Muscle of arm (tissue), 1 donor: ENCODE measurements at regions not wholly inside any gene's neighbourhood (a gene's known extent, or its start where the extent isn't known, plus 50 kb on each side); places are given as distances from the start of the nearest gene placed in this dataset.

Experiments
- DNase-seq: peaks from one replicate; pipeline ENCODE4 v3.0.0-alpha.2; 2013

DNA sequence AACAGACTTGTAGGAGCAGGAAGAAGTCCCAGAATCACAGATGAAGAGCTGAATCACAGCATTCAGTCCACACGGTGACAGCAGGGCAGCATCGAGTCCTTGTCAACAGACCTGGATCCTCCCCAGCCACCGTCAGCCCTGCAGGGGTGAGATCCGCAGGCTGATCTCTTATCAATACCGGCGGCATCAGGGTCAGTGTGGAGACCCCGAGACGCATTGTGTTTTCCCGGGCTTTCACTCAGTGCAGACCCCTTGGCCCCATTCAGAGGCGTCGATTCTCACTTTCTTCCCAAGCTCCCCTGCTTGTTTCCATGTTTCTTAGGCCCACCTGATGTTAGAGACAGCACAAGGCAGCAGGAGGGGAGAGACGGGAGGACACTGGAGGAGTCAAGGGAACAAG is 609.6 kb downstream of the PTPRU start:
- no peak for DNase-seq

DNA sequence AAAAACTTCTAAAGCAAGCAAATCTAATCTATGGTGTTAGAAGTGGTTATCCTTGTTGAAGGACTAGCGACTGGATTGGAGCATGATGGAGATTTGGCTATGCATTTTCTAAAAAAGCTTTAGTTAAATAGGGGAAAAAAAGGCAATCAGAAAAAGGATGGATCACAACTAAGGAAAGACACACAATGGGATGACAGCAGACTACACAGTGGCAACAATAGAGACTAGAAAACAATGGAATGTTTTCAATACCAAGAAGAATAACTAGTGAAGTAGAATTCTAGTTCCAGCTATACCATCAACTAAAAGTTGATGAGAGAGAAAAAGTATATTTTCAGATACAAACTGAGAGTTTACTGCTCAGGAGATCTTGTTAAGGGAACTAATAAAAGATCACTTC is 605.8 kb downstream of the PTPRU start:
- DNase-seq: no peak

DNA sequence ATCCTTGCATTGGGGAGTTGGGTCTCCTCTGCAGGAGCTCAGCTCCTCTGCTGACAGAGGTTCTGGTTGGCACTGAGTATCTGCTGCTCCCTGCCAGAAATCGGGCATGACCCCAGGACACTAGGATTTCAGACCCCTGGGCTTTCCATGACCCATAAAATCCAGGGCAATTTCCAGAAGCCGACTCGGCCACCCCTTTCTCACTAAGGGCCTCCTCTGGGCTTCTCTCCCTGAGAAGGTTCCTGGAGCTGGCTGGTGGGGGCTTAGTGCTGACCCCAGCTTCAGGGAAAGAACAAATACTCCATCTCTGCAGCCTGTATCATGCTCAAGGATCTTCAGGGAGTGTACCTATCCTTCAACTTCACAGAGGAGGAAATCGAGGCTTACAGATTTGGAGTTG is 603.4 kb downstream of the PTPRU start:
- no peak for DNase-seq

DNA sequence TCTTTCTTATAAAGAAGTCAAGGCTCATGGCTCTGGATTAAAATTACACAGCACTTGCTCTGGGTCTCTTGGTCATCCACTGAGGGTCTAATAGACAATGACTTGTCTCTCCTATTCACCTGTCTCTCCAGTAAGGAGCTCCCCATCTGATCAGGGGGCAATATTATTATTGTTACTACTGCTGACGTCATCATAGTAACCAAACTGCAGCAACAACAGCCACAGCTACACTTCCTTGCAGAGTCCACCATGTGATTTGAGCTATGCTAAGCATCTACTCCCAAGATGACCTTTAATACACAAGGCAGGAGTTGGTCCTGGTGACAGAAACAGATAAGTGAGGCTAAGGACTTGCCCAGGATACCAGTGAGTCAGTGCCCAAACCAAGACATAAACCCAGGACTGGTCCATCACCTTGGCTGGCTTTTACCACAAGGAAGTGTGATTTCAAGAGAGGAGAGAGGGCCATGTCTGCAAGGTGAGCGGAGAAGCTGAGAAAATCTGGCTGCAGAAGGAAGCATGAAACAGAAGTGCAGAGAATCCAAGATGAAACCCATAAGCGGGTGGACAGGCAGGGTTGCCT is 602.5 kb downstream of the PTPRU start:
- no peak for DNase-seq

DNA sequence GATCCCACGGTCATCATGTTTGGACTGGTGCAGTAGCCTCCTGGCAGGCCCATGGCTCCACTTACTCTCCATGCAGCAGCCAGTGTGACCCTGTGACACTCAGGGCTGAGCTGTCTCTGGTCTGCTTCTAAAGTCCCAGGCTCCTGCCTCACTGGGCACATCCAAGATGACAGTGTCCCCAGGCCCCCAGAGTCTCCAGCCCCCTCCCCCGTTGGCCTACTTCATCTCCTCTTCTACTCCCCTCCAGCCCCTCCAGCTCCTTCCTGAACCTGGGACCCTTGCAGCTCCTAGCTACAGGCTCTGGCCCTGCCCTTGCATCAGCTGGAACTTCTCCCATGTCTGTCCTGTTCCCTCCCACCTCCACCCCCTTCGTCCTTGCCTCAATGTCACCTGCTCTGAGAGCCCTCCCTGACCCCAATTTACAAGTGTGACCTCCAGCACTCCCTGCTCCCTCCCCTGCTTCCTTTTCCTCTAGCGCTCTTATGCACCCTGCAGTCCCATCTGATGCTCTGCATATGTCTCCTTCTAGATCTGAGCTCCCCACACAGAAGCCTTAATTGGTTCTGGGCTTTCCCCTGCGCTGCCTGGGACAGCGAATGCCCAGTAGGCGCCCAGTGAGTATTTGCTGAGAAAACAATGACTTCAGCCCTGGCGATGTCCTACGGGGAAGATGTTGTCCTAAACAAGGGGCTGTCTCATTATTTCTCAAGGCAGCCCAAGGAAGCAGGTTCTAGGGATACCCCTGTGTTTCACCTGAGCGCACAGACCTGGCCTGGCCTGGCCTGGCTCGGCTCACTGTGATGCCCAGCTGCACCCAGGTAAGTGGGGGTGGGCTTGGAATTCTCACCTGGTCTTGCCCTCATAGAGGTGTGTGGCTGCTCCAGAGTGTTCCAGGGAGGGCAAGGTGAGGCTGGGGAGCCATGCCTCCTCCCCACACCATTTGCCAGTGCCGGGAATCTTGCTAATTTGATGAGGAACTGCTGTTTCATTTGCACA is 600.6 kb downstream of the PTPRU start:
- no peak for DNase-seq

DNA sequence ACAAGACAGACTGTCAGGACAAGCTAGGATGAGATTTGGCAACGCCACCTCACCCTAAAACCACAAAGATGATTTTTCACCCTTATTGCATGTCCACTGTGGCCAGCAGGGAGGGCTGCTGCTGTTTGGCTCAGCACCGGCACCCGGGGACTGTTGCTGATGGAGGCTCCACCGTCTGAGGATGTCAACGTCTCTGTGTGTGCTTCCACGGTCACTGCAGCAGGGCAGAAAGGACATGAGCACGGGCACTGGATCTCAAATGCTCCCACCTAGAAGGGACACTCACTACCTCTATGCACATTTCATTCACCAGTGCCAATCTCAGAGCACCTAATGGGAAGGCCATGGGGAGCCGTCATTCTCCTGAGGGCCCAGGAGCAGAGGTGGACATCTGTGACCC is 599.6 kb downstream of the PTPRU start:
- no peak for DNase-seq

DNA sequence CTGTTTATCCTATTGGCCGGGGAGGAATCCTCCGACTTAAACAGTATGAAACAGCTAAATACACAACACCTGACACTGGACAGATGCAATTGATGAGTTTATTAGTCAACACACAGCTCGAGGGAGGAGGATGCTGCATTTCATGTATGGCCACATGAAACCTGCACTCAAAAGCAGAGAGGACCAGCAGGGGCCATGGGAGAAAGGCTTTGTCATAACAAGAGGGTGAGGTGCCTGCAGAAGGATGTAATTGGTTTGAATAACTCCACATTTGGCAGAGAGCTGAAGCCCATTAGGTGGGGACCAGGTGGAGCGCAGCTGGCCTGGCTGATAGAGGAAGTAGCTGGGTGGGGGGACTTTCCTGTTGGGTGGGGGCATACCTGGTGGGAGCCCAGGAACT is 599.1 kb downstream of the PTPRU start:
- no peak for DNase-seq

DNA sequence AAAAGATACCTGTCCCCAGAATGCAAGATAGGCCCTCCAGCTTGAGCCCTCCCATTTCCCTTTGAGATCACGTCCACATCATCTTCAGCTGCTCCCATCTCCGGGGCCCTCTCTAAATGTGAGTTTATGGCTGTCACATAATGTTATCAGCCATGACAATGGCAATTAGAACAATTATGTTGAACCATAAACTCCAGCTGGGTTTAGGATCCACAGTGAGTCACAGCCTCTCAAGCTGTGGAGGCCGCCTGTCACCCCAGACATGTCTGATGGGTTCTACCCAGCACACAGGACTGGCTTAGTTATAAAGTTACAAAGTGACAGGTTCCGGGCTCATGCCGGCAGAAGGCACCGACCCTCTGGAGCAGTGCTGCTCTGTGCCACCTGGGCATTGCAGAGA is 597.3 kb downstream of the PTPRU start:
- DNase-seq: no peak

DNA sequence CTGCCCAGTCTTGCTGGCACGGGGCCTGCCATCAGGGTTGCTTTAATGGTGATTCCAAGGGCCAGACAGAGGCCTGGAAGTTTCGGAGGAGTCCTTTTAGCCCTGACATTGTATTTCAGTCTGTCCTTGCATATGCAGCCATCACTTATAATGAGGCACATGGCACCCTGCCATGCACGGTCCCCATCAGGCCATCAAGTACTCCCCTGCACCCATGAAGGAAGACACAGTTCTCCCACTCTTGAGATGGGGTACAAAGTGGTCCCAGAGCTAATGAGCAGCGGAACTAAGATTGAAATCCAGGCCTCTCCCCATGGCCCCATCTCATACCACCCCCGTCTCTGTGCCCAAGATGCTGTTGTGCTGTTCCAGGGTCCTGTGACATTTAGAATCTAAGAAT is 596.6 kb downstream of the PTPRU start:
- DNase-seq: no peak

DNA sequence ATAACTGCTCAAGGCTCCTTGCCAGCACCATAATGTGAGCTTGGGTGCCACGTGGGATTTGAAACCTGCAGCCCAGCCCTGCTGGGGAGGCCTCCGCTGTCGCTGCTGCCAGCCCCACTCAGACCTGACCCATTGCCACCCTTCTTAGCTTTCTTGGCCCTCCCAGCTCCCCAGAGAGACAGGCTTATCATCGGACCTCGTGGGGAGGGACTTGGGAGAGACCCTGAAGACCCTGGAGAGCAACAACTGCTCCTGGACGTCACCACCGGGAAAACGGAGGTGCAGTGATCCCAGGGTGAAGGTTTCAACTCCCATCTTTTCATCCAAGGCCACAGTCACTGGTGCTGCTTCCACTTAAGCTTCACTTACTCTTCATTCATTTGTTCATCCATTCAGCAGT is 596.1 kb downstream of the PTPRU start:
- no peak for DNase-seq

DNA sequence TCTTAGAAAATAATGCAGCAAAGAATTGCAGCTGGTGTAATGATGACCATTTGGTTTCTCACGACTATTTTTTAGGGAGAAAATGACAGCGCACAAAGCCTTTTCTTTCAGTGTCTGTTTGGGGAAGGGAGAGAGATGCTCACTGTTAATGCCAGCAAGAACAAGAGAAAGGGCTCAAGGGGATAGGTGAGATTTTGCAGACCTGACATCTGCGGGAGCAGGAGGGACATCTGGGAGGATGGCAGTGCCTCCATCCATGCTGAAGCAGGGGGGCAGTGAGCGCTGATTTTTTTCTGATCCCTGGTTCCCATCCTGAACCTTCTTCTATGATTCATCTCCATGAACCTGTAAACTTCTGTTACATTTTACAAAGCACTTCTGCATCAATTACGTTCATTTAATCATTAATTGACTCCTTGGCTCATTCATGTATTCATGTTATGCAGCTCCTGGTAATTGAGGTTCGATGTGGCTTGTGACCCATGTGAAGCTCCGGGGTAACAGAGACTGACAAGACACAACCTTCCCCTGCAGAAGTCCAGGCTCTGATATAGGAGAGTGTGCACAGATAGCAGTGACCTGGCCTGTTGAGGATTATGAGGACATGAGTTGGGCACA is 595.3 kb downstream of the PTPRU start:
- no peak for DNase-seq

DNA sequence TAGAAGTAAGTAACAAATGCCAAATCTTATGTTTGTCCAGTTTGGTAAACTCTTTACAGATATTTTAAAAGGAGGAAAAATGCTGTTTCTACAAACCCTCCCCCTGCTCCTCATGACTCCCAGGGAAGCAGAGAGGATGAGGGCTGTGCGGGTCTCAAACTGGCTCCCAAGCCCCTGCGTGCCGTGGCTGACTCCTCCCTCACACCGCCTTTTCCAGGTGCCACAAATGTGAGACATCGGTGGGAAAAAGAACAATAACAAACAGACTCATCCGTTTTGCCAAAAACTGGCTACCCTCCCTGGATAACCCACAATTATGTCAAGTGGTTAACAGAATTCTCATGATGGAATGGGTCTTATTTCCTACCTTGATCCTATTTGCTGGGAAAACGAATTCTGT is 594.6 kb downstream of the PTPRU start:
- no peak for DNase-seq

DNA sequence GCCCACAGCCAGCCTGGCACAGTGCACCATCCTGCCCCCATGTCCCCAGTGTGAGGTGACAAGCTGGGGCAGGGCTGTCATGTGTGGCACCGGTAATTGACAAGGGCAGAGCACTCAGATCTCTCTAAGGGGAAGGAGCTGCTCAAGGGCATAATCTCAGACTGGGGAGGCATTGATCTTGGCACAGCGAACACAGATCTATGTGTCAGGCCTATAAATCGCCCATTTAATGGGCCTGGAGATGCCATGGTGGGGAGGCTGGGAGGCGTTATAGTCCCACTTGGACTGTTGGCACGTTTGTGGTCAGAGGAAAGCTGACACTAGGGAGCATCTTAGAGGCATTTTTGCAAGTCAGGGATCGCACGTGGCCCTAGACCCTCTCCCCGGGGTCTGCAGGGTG is 594.1 kb downstream of the PTPRU start:
- no peak for DNase-seq

DNA sequence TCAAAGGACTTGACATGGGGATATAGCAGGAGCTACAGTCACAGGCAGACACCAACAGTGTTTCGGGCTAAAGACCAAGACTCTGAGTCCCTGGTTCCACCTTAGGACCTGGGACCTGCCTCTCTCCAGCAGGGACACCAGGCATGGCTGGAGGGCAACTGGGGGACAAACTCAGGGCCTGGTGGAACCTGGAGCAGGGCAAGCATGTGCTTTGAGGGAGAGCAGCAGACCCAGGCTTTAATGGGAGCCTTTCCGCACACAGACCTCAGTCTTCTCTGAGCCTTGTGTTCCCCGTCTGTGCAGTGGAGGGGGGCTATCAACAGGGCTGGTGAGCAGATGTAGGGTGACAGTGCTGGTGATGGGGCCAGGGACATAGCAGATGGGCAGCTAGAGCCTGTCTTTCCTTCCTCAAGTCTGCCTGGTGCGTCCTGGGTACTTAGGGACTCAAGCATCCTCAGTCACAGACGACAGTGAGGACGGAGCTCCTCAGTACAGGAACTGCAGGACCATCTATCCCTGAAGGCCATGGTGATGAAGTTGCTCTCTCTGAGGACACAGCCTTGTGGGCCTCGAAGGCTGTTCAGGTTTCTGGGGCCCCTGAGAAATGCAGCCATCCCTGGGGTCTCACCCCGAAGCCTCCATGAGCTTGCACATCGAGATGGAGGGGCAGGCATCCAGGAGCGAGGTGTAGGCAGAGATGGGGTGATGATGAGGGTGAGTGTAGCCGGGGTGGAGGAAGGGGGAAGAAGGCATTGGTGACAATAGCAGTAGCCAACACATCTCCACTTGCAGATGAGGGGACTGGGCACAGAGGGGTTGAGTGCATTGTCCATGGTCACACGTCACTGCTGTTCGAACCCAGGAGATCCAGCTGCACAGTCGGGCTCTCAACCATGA is 593.4 kb downstream of the PTPRU start:
- DNase-seq: no peak

DNA sequence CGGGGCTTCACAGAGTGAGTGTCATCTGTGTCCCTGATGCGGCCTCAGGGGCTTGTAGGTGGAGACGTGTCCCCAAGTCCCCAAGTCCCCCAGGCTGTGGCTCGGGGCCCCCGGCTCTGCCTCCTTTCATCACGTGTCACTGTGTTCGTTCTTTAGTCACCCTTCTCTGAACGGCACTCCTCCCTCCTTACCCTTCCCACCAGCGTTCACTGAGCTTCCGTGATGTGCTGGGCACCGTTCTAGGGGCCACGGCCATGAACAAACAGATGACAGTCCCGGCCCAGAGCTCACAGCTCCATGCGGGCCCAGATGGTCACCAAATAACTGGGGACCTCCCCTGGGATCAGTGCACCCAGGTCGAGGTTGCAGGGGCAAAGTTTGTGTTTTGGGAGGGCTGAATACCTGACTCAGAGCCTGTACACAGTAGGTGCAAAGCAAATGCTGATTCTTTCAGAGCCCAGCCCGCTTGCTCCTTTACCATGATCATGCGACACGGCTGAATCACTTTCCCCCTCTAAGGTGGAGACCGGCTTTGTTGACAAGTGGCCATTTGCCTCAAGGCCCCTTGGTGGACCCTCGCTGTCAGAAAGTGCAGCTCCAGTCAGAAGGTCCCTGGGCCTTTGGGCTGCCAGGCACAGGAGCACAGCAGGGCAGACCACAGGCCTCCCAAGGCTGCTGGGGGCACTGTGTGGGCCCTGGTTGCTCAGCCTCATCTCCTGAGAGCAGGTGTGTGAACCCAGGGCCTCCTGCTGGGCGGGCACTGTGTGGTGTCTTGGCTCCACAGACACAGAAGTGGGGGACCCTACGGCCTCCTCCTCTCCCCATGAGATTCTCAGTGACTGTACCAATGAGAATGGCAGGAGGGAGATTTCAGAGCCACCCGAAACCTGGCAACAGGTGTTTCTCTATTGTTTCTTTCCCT is 592.5 kb downstream of the PTPRU start:
- no peak for DNase-seq

DNA sequence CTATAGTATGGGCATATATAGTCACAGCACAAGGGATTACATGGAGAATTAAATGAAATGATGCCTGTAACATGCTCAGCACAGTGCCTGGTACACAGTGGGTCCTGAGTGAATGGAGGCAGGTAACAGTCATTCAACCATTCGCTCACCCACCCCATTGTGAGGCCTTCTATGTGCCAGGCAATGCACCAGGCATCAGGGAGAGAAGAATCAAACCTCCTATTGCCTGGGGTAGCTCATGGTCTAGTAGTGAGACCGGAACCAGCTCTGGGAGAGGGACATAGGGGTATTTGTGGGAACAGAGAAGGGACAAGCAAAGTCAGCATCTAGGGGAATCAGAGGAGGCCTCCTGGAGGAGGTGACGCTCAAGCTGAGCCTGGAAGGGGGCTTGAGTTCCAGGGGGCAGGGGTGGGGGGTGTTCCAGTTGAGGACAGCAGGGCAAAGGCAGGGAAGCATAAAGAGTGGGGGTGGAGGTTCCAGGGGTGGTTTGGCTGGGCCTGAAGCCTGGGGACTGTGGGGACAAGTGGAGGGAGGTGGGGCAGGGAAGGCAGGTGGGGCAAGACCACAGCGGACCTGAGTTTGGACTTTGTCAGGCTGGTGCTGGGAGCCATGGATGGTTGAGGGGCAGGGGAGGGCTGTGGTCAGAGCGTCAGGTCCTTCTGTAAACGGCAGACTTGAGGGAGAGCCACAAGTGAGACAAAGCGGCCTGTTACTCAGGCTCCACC is 591.6 kb downstream of the PTPRU start:
- no peak for DNase-seq

DNA sequence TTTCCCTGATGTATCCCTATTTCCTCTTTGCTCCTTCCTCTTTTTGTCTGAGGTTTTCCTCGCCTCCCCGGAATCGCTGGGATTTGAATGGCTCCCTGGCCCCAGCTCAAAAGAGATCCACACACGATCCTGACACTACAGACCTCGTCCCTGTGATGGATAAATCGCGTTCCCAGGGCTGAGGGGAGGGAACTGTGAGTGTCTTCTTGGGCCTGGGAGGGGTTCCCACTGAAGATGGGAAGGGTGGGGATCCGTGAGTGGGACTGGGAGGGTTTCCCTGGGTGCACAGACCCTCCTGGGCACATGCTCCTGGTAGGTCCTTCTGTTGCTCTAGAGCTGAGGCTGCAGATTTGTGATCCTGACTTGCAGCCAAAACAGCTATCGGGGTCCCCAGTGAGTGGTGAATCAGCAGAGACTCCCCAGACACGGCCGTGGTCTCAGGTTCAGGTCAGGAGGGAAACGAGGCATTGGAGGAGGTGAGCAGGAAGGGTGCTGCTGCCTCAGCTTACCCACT is 591.0 kb downstream of the PTPRU start:
- DNase-seq: no peak

DNA sequence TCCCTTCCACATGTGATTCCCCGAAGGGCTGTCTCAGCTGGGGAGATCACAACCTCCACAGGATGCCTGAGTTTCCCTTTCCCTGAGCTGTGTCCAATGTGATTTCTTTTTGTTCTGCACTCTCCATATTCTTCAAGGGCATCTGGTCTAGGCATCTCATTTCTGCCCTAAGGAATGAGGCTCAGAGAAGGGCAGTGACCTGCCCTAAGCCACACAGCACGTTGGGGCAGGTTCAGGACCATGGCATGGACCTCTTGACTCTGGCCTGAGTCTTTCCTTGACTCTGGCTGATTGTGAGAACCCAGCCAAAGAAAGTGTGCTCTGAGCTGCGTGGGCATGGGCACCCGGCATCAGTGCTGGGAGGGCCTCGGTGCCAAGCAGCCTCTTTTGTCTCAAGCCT is 590.3 kb downstream of the PTPRU start:
- no peak for DNase-seq

DNA sequence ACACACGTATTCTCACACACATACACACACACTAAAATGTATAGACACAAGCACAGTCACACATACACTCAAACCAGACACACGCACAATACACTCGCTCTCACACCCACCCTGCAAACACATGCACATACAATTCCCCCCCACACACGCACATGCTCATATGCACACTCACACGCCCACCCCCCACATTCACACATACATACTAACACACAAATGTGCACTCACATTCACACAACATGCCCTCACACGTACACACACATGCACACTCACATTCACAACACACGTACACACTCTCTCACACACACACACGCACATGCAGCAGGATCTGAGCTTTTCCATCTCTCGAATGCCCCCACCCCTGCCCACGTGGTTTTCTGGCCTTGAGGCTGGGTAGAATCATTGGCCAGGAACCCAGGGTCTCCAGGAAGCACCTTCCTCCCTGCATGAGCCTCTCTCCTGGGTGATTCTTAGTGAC is 589.7 kb downstream of the PTPRU start:
- no peak for DNase-seq
